Type B pancreatic cell (in vitro differentiated cells): ENCODE measurements at regions not wholly inside any gene's neighbourhood (a gene's known extent, or its start where the extent isn't known, plus 50 kb on each side); places are given as distances from the start of the nearest gene placed in this dataset.
"Not testable (repeated sequence)": the region's sequence is repeated elsewhere in the genome, so short reads cannot be mapped to it uniquely, and the experiment has no call there.

Source experiments
- DNase-seq: peaks from one replicate; pipeline ENCODE4 v3.0.0; 2021; ENCODE audit warnings: mixed read lengths; ENCODE audit not compliant: unreplicated experiment; ENCODE audit errors: extremely low spot score
- H3K27ac Mint-ChIP-seq: 2 replicates; pipeline ENCODE4 v1.8.0; 2021; ENCODE audit warnings: mild to moderate bottlenecking, mixed read lengths
- H3K27me3 Mint-ChIP-seq: 2 replicates; pipeline ENCODE4 v1.8.0; 2021; ENCODE audit warnings: mixed read lengths
- H3K36me3 Mint-ChIP-seq: 2 replicates; pipeline ENCODE4 v1.8.0; 2021; ENCODE audit warnings: mixed read lengths
- H3K4me1 Mint-ChIP-seq: one replicate; pipeline ENCODE4 v1.8.0; 2021; ENCODE audit warnings: mixed read lengths; ENCODE audit not compliant: unreplicated experiment
- H3K4me3 Mint-ChIP-seq: 2 replicates; pipeline ENCODE4 v1.8.0; 2021; ENCODE audit warnings: mild to moderate bottlenecking, mixed read lengths
- H3K9me3 Mint-ChIP-seq: 2 replicates; pipeline ENCODE4 v1.8.0; 2021; ENCODE audit warnings: mixed read lengths
- TF ChIP-seq, protein P1 (sequence below): fragments of 200-600 bp; sonication (generic); conservative IDR thresholded peaks from 2 replicates; pipeline ENCODE4 v1.5.0; 2021; ENCODE audit warnings: antibody characterized with exemption, mild to moderate bottlenecking

GRCh38 chr1:208349694-208350330, 105.6 kb upstream of the PLXNA2 start:
- Mint-ChIP-seq H3K27me3 (peaks cover 21% of the 10 kb centered on the region), H3K4me3 (no peak overlapping the region), H3K36me3 (no peaks in the 10 kb centered on the region), H3K9me3 (no peaks in the 10 kb centered on the region), H3K4me1 (no peaks in the 10 kb centered on the region), H3K27ac (no peak overlapping the region)
- TF ChIP-seq, protein P1, sequence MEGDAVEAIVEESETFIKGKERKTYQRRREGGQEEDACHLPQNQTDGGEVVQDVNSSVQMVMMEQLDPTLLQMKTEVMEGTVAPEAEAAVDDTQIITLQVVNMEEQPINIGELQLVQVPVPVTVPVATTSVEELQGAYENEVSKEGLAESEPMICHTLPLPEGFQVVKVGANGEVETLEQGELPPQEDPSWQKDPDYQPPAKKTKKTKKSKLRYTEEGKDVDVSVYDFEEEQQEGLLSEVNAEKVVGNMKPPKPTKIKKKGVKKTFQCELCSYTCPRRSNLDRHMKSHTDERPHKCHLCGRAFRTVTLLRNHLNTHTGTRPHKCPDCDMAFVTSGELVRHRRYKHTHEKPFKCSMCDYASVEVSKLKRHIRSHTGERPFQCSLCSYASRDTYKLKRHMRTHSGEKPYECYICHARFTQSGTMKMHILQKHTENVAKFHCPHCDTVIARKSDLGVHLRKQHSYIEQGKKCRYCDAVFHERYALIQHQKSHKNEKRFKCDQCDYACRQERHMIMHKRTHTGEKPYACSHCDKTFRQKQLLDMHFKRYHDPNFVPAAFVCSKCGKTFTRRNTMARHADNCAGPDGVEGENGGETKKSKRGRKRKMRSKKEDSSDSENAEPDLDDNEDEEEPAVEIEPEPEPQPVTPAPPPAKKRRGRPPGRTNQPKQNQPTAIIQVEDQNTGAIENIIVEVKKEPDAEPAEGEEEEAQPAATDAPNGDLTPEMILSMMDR = no peak
- no peak for DNase-seq

DNA sequence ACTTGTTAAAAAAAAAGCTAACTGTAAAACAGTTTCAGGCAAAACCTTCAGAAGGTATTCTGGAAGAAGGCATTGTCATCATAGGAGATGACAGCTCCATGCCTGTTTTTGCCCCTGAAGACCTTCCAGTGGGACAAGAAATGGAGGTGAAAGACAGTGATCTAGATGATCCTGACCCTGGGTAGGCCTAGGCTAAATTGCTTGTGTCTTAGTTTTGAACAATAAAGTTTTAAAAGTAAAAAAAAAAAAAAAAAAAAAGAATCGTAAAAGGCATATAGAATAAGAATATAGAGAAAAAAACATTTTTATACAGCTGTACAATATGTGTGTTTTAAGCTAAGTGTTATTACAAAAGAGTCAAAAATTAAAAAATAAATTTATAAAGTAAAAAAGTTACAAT, 106.6 kb upstream of the PLXNA2 start:
- TF ChIP-seq, protein P1 = no peak
- H3K36me3 Mint-ChIP-seq = no peaks in the 10 kb centered on the region
- H3K9me3 Mint-ChIP-seq = peaks cover 4% of the 10 kb centered on the region
- H3K27ac Mint-ChIP-seq = no peak overlapping the region
- DNase-seq = no peak
- H3K4me1 Mint-ChIP-seq = peaks cover 8% of the 10 kb centered on the region
- peaks cover 21% of the 10 kb centered on the region for H3K27me3 Mint-ChIP-seq
- H3K4me3 Mint-ChIP-seq = no peak overlapping the region

DNA sequence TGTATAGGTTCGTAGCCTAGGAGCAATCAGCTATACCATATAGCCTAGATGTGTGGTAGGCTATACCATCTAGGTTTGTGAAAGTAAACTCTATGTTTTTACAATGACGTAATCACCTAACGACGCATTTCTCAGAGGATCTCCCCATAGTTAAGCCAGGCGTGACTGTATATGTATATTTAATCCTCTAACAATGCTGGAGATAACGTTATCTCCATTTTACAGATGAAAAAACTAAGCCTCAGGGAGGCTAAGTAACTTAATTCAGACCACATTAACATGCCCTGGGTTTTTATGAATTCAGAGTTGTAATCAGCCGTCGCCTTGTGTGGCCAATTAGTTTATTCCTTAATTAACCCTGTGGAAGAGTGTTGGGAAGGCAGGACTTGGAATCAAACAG, 107.7 kb upstream of the PLXNA2 start:
- no peak overlapping the region for H3K27ac Mint-ChIP-seq
- H3K27me3 Mint-ChIP-seq = peaks cover 15% of the 10 kb centered on the region
- peaks cover 5% of the 10 kb centered on the region for H3K9me3 Mint-ChIP-seq
- no peaks in the 10 kb centered on the region for H3K36me3 Mint-ChIP-seq
- TF ChIP-seq, protein P1 = no peak
- DNase-seq = no peak
- no peak overlapping the region for H3K4me3 Mint-ChIP-seq
- peaks cover 10% of the 10 kb centered on the region for H3K4me1 Mint-ChIP-seq

GRCh38 chr1:208353797-208354196, 109.6 kb upstream of the PLXNA2 start:
- H3K4me1 Mint-ChIP-seq = peaks cover 21% of the 10 kb centered on the region
- not testable (repeated sequence) for H3K27me3 Mint-ChIP-seq, H3K4me3 Mint-ChIP-seq, DNase-seq, H3K27ac Mint-ChIP-seq, H3K36me3 Mint-ChIP-seq, H3K9me3 Mint-ChIP-seq

GRCh38 chr1:208357644-208358507, 113.7 kb upstream of the PLXNA2 start:
- Mint-ChIP-seq H3K27me3 (no peaks in the 10 kb centered on the region), H3K4me3 (no peak overlapping the region), H3K4me1 (peaks cover 22% of the 10 kb centered on the region), H3K36me3 (no peaks in the 10 kb centered on the region), H3K27ac (no peak overlapping the region), H3K9me3 (peaks cover 15% of the 10 kb centered on the region)
- TF ChIP-seq, protein P1 = no peak
- DNase-seq = no peak

GRCh38 chr1:208358651-208359050, 114.5 kb upstream of the PLXNA2 start:
- no peak for DNase-seq
- TF ChIP-seq, protein P1 = no peak
- H3K4me3 Mint-ChIP-seq = no peak overlapping the region
- no peaks in the 10 kb centered on the region for H3K36me3 Mint-ChIP-seq
- peaks cover 22% of the 10 kb centered on the region for H3K4me1 Mint-ChIP-seq
- no peaks in the 10 kb centered on the region for H3K27me3 Mint-ChIP-seq
- H3K9me3 Mint-ChIP-seq = peaks cover 15% of the 10 kb centered on the region
- H3K27ac Mint-ChIP-seq = no peak overlapping the region
